ENCODE measurements at regions not wholly inside any gene's neighbourhood (a gene's known extent, or its start where the extent isn't known, plus 50 kb on each side); places are given as distances from the start of the nearest gene placed in this dataset.

- Histone ChIP-seq H3K79me2 (ENCODE audit: insufficient read depth, low read length) (no peaks in the 10 kb centered on the region), H3K27me3 (ENCODE audit: insufficient read depth, low read length) (no peaks in the 10 kb centered on the region), H2AFZ (ENCODE audit: low read depth, low read length, poor library complexity, severe bottlenecking) (no peak overlapping the region), H4K20me1 (ENCODE audit: insufficient read depth) (no peaks in the 10 kb centered on the region), H3K9ac (ENCODE audit: low read length) (no peak overlapping the region), H3K9me2 (ENCODE audit: insufficient read depth) (no peaks in the 10 kb centered on the region), H3K4me3 (replicated peaks in 1 of 2; ENCODE audit: low read depth in 1 of 2, low read length in 2 of 2) (no peak overlapping the region), H3K4me1 (ENCODE audit: control insufficient read depth in 1 of 2, insufficient read depth in 2 of 2, low read length in 2 of 2) (no peaks in the 10 kb centered on the region), H3K27ac (ENCODE audit: low read depth, low read length) (no peak overlapping the region), H3K9me3 (ENCODE audit: control insufficient read depth in 1 of 2, insufficient read depth in 1 of 2, low read depth in 1 of 2, low read length in 2 of 2) (no peaks in the 10 kb centered on the region), H3K4me2 (ENCODE audit: low read length) (no peak overlapping the region), H3K36me3 (ENCODE audit: control insufficient read depth in 1 of 2, insufficient read depth in 2 of 2, low read length in 2 of 2) (no peaks in the 10 kb centered on the region)
- no peak for TF ChIP-seq CTCF (IDR thresholded peaks at IDR 0.05 in 2 of 3, conservative IDR thresholded peaks at IDR 0.05 in 1 of 3; ENCODE audit: borderline replicate concordance in 1 of 3, insufficient read depth in 1 of 3, low read depth in 2 of 3, low read length in 2 of 3)
- no peak for TF ChIP-seq ZNF274 (IDR thresholded peaks at IDR 0.05; ENCODE audit: low read depth, low read length)
- TF ChIP-seq RAD21 (IDR thresholded peaks at IDR 0.05; ENCODE audit: low read depth): no peak
- TF ChIP-seq TCF7L2 (IDR thresholded peaks at IDR 0.05; ENCODE audit: borderline replicate concordance, extremely low read depth, insufficient read depth, insufficient read length): no peak
- TF ChIP-seq EZH2phosphoT487 (IDR thresholded peaks at IDR 0.05; ENCODE audit: borderline replicate concordance): no peak
- no peak for TF ChIP-seq SRF (IDR thresholded peaks at IDR 0.05; ENCODE audit: low read depth)
- TF ChIP-seq ZFX (IDR thresholded peaks at IDR 0.05): no peak
- TF ChIP-seq CBX3 (IDR thresholded peaks at IDR 0.05; ENCODE audit: low read depth): no peak
- no peak for TF ChIP-seq POLR2A (IDR thresholded peaks at IDR 0.05; ENCODE audit: borderline replicate concordance, extremely low read depth, insufficient read depth, insufficient read length)
- no peak for TF ChIP-seq JUND (IDR thresholded peaks at IDR 0.05)
- TF ChIP-seq EZH2 (IDR thresholded peaks at IDR 0.05): no peak
- TF ChIP-seq FOSL1 (IDR thresholded peaks at IDR 0.05; ENCODE audit: low read depth): no peak
- no peak for TF ChIP-seq CEBPB (IDR thresholded peaks at IDR 0.05; ENCODE audit: low read depth)
- no peak for TF ChIP-seq ZBTB33 (IDR thresholded peaks at IDR 0.05; ENCODE audit: extremely low read depth, insufficient replicate concordance, low read length)
- no peak for TF ChIP-seq YY1 (IDR thresholded peaks at IDR 0.05; ENCODE audit: extremely low read depth, insufficient replicate concordance, low read depth, low read length)
- no peak for TF ChIP-seq POLR2AphosphoS5 (IDR thresholded peaks at IDR 0.05; ENCODE audit: low read depth, low read length)
- TF ChIP-seq ELF1 (IDR thresholded peaks at IDR 0.05; ENCODE audit: borderline replicate concordance, low read depth): no peak
- no peak for TF ChIP-seq ATF3 (IDR thresholded peaks at IDR 0.05)
- TF ChIP-seq EGR1 (IDR thresholded peaks at IDR 0.05; ENCODE audit: low read depth): no peak
- ChIA-PET RAD21 (ENCODE audit: low non-redundant PET in 1 of 2, low total read pairs in 2 of 2, uncharacterized antibody in 2 of 2, unreplicated experiment in 2 of 2) (no interaction called here), CTCF (no interaction called here), POLR2A (no interaction called here)
- no peak for DNase-seq (ENCODE audit: low read depth, low spot score)
- intact Hi-C loops (cut with micrococcal nuclease): no loop called here
- BruUV-seq (replicated peaks): no TSS peak
- ATAC-seq: no peak
Measured at GRCh38 chr14:38623661-38624060, 367.8 kb upstream of the CLEC14A start.

Data from HCT116 (cell line).